Esophagus (tissue), 2 donors: ENCODE measurements at regions not wholly inside any gene's neighbourhood (a gene's known extent, or its start where the extent isn't known, plus 50 kb on each side); places are given as distances from the start of the nearest gene placed in this dataset.
"Not testable (repeated sequence)": the region's sequence is repeated elsewhere in the genome, so short reads cannot be mapped to it uniquely, and the experiment has no call there.

Experiments
- H3K27ac ChIP-seq, 2 donors: one replicate each; pipeline ENCODE4 v1.5.1; 2013; ENCODE audit warnings: low read depth in 2 of 2, mild to moderate bottlenecking in 2 of 2, inconsistent platforms in 1 of 2, low read length in 1 of 2, moderate library complexity in 1 of 2
- H3K27me3 ChIP-seq, 2 donors: one replicate each; pipeline ENCODE4 v1.6.1; 2013; ENCODE audit warnings: low read length in 2 of 2, control low read depth in 1 of 2, mild to moderate bottlenecking in 1 of 2; ENCODE audit not compliant: insufficient read depth in 2 of 2, control insufficient read depth in 1 of 2
- H3K36me3 ChIP-seq, 2 donors: one replicate each; pipeline ENCODE4 v1.6.1; 2013; ENCODE audit warnings: low read length in 1 of 2; ENCODE audit not compliant: control insufficient read depth in 2 of 2, insufficient read depth in 2 of 2
- H3K4me1 ChIP-seq, 2 donors: one replicate each; pipeline ENCODE4 v1.6.1; 2013; ENCODE audit warnings: low read length in 1 of 2; ENCODE audit not compliant: control insufficient read depth in 2 of 2, insufficient read depth in 2 of 2
- H3K4me3 ChIP-seq, 2 donors: one replicate each; pipeline ENCODE4 v1.5.1; 2013; ENCODE audit warnings: low read length in 2 of 2, mild to moderate bottlenecking in 2 of 2, low read depth in 1 of 2, moderate library complexity in 1 of 2
- H3K9me3 ChIP-seq, 2 donors: one replicate each; pipeline ENCODE4 v1.6.1; 2013; ENCODE audit warnings: mild to moderate bottlenecking in 2 of 2, low read depth in 1 of 2, low read length in 1 of 2, moderate library complexity in 1 of 2; ENCODE audit not compliant: control insufficient read depth in 2 of 2, insufficient read depth in 1 of 2
- WGBS, 2 donors: extraction: QIAGEN DNeasy Blood & Tissue Kit; methylation state at CpG; one replicate each; pipeline ENCODE4 v1.1.7; 2013; 5-methylcytosine and 5-hydroxymethylcytosine counted together
- donor health status: healthy with polysubstance abuse.
- donor health status: Bipolar disorder and iron deficiency.

DNA sequence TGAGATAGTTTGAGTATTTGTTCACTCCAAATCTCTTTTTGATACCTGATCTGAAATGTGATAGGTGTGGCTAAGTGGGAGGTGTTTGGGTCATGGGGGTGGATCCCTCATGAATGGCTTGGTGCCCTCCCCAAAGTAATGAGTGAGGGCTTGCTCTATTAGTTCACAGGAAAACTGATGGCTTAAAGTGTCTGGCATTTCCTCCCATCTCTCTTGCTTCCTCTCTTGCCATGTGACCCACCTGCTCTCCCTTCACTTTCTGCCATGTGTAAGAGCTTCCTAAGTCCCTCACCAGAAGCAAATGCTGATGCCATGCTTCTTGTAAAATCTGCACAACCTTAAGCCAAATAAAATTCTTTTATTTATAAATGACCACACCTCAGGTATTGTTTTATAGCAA, 61.1 kb downstream of the MAD2L1 start:
- H3K27me3 ChIP-seq, result no peaks in the 10 kb centered on the region
- no peaks in the 10 kb centered on the region for H3K4me1 ChIP-seq
- no peak overlapping the region for H3K27ac ChIP-seq
- no peaks in the 10 kb centered on the region for H3K36me3 ChIP-seq
- peaks cover 0 to 2% of the 10 kb centered on the region in 2 donors for H3K9me3 ChIP-seq
- no peak overlapping the region for H3K4me3 ChIP-seq

DNA sequence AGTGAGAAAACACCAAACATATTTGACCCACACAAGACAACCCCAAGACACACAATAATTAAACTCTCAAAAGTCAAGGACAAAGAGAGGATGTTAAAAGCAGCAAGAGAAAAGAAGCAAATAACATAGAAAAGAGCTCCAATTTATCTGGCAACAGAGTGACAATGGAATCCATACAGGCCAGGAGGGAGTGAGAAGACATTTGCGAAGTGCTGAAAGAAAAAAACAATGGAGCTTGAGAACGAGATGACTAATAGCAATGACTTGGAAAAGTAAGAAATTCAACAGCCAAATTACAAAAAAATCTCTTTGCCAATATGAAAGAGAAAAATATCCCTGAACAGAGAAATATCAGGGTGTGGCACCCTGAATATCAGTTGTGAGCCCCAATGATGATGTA, 61.6 kb downstream of the MAD2L1 start:
- H3K27ac ChIP-seq, result no peak overlapping the region

GRCh38 chr4:120004054-120004453, 62.6 kb downstream of the MAD2L1 start:
- peaks cover 0 to 2% of the 10 kb centered on the region in 2 donors for H3K9me3 ChIP-seq
- H3K4me1 ChIP-seq, result no peaks in the 10 kb centered on the region
- no peak overlapping the region for H3K4me3 ChIP-seq
- no peaks in the 10 kb centered on the region for H3K27me3 ChIP-seq
- no peak overlapping the region for H3K27ac ChIP-seq
- 76% methylated on average over 4 of the region's 4 CpGs for WGBS, 2 donors
- H3K36me3 ChIP-seq, result no peaks in the 10 kb centered on the region

More for the DNA sequence above, 61.6 kb downstream of the MAD2L1 start:
- H3K36me3 ChIP-seq, result no peaks in the 10 kb centered on the region
- 62 to 64% methylated on average over 2 of the region's 2 CpGs for whole genome bisulfite sequencing, 2 donors
- H3K9me3 ChIP-seq, result peaks cover 0 to 2% of the 10 kb centered on the region in 2 donors
- no peaks in the 10 kb centered on the region for H3K27me3 ChIP-seq
- no peak overlapping the region for H3K4me3 ChIP-seq
- H3K4me1 ChIP-seq, result no peaks in the 10 kb centered on the region

GRCh38 chr4:120003193-120003592, 63.5 kb downstream of the MAD2L1 start:
- no peaks in the 10 kb centered on the region for H3K4me1 ChIP-seq
- H3K36me3 ChIP-seq, result no peaks in the 10 kb centered on the region
- H3K27me3 ChIP-seq, result no peaks in the 10 kb centered on the region
- peaks cover 0 to 2% of the 10 kb centered on the region in 2 donors for H3K9me3 ChIP-seq
- WGBS, 2 donors, result 85 to 87% methylated on average over 3 of the region's 3 CpGs
- no peak overlapping the region for H3K4me3 ChIP-seq
- H3K27ac ChIP-seq, result no peak overlapping the region

DNA sequence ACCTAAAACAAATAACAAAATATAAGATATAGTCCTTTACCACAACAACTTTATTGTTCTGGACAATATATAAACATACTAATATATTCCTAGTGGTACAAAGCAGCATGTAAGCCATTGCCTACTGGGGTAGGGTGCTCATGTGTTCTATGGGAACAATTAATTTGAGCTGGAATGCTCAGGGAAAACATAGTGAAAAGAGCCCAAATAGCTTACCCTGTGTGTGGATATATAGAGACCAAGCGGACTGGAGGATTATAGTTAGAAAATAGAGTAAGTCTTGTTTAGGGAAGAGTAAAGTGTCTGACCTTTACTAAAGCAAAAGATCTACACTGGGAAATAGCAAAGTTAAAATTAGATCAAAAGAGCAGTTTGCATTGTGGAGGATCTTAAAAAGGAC, 64.8 kb downstream of the MAD2L1 start:
- Histone ChIP-seq H3K4me1 (no peaks in the 10 kb centered on the region), H3K27ac (no peak overlapping the region), H3K9me3 (peaks cover 0 to 2% of the 10 kb centered on the region in 2 donors), H3K36me3 (no peaks in the 10 kb centered on the region), H3K4me3 (no peak overlapping the region), H3K27me3 (no peaks in the 10 kb centered on the region)
- 76 to 90% methylated on average over 1 of the region's 1 CpG for WGBS, 2 donors

- Histone ChIP-seq H3K9me3 (no peaks in the 10 kb centered on the region), H3K27me3 (no peaks in the 10 kb centered on the region), H3K4me3 (no peak overlapping the region), H3K36me3 (no peaks in the 10 kb centered on the region), H3K4me1 (no peaks in the 10 kb centered on the region), H3K27ac (no peak overlapping the region)
- 71 to 72% methylated on average over 6 of the region's 6 CpGs for WGBS, 2 donors
Measured at GRCh38 chr4:120000591-120001296, 65.9 kb downstream of the MAD2L1 start.

GRCh38 chr4:119996024-119996423, 70.6 kb downstream of the MAD2L1 start:
- 91 to 94% methylated on average over 10 of the region's 10 CpGs for WGBS, 2 donors
- H3K9me3 ChIP-seq, H3K27me3 ChIP-seq: not testable (repeated sequence)

GRCh38 chr4:119984996-119985395, 81.7 kb downstream of the MAD2L1 start:
- 54 to 58% methylated on average over 2 of the region's 2 CpGs for WGBS, 2 donors
- Histone ChIP-seq H3K27ac (no peak overlapping the region), H3K4me1 (no peaks in the 10 kb centered on the region), H3K9me3 (no peaks in the 10 kb centered on the region), H3K27me3 (no peaks in the 10 kb centered on the region), H3K36me3 (no peaks in the 10 kb centered on the region), H3K4me3 (no peak overlapping the region)

More at GRCh38 chr4:119996024-119996423, 70.6 kb downstream of the MAD2L1 start:
- not testable (repeated sequence) for H3K36me3 ChIP-seq, H3K27ac ChIP-seq, H3K4me1 ChIP-seq, H3K4me3 ChIP-seq

- no peaks in the 10 kb centered on the region for H3K9me3 ChIP-seq
- no peaks in the 10 kb centered on the region for H3K4me1 ChIP-seq
- no peak overlapping the region for H3K27ac ChIP-seq
- no peaks in the 10 kb centered on the region for H3K27me3 ChIP-seq
- no peak overlapping the region for H3K4me3 ChIP-seq
- H3K36me3 ChIP-seq, result no peaks in the 10 kb centered on the region
Measured at GRCh38 chr4:119982756-119983155, 83.9 kb downstream of the MAD2L1 start.

DNA sequence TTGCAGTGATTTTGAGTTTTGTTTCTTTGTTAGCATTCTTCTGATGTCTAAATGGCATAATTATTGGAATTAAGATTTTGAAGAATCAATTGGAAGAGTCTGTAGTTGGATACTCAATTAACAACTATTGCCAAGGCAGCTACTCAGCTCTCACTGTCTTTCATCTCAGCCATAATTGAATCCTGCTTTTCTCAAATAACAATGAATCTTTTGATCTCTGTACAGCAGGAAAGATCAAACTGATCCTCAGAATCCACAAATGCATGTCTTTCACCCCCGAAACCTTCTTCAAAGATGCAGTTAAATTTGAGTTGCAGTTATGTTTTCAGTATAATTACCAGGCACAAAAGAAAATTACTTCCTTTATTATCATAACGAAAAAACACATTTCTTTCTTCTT, 86.2 kb downstream of the MAD2L1 start:
- Histone ChIP-seq H3K4me1 (no peaks in the 10 kb centered on the region), H3K27me3 (no peaks in the 10 kb centered on the region), H3K27ac (no peak overlapping the region)

More for the DNA sequence above, 86.2 kb downstream of the MAD2L1 start:
- no peaks in the 10 kb centered on the region for H3K9me3 ChIP-seq
- 52 to 81% methylated on average over 2 of the region's 2 CpGs for WGBS, 2 donors
- no peak overlapping the region for H3K4me3 ChIP-seq
- no peaks in the 10 kb centered on the region for H3K36me3 ChIP-seq
